CD4-positive, alpha-beta T cell treated with Interleukin-10 for 1 hour (primary cell): ENCODE measurements at regions not wholly inside any gene's neighbourhood (a gene's known extent, or its start where the extent isn't known, plus 50 kb on each side); places are given as distances from the start of the nearest gene placed in this dataset.
A peak's percentile ranks its signal among the peaks of the same experiment; 100 is the strongest.
"Not testable (repeated sequence)": the region's sequence is repeated elsewhere in the genome, so short reads cannot be mapped to it uniquely, and the experiment has no call there.

Experiments used
- DNase-seq: peaks from one replicate; pipeline ENCODE4 v3.0.0-alpha.2; 2020

DNA sequence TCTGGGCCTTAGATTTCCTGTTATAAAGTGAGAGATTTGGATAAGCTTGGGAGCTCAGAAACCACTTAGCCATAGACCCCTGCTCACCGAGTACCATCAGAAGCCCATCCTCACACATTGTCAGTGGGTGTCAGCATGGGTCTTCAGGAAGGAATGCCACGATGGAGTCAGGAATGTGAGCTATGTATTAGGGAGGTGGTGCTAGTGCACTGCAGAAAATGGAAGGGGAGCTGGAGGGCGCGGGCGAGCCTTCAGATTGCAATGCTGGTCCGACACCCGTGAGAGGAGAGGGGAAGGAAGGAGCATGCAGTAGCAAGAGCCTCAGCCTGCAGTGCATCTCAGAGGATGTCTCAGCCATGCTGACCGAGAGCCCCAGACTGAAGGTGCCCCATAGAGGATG is 294.5 kb downstream of the FOXL1 start:
- DNase-seq, result no peak

DNA sequence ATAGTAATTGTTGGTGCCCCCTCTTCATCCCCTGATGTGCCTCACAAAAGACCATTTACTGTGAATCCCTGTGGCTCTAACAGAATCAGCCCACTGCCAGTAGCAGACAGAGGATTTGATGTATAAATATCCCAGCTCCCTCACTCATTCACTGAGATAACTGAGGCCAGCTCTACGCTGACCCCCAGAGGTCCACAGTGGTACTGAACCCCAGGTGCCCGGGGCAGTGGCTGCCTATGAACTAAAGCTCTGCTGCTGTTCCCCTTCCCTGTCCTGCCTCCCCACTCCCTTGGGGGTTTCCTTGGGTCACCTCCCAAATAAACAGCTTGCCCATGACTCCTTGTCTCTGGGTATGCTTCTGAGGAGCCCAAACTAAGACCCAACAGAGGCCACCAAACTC is 295.8 kb downstream of the FOXL1 start:
- DNase-seq, result peak; percentile 4

DNA sequence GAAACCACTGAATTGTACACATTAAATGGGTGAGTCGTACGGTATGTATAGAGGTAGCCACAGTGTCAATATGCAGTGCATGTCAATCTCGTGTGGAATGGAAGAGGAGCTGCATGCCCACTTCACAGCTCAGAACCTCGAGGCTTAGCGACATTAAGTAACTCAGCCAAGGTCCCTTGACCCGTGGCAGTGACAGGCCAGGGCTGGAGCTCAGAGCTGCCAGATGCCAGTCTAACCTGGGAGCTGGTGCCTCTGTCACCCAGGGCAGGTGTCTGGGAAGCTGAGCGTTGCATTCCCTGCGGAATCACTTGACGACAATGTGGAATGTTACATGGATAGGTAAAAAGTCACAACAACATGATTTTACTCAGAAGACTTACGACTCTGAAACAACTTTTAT is 298.1 kb downstream of the FOXL1 start:
- DNase-seq, result no peak

DNA sequence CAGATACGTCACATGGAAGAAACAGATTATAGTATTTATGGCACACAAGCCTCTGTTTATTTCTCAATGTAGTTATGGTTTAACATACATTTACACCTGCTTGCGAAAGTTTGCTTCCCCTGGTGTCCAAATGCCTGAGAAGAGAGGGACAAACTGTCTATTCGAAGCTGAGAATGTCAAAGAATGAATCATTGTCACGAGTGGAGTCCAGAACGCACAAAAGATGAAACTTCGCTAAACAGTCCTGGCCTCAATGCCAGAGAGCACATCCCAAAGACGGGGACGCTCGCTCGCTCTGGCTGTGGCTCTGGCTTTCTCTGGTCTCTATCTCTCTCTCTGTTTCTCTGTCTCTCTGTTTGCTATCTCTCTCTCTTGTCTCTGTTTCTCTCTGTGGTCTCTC is 298.8 kb downstream of the FOXL1 start:
- no peak for DNase-seq

DNA sequence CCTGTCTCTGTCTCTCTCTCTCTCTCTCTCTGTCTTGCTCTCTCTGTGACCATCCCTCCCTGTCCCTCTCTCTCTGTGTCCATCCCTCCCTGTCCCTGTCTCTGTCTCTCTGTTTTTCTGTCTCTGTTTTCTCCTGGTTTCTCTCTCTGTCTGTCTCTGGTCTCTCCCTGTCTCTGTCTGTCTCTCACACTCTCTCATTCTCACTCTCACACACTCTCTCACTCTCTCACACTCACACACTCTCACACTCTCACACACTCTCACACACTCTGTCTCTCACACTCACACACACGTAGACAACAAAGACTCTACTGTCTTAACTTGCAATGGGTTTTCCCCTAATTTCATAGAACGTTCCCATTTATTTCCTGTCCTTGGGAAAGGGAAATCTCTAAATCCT is 299.5 kb downstream of the FOXL1 start:
- DNase-seq, result no peak

DNA sequence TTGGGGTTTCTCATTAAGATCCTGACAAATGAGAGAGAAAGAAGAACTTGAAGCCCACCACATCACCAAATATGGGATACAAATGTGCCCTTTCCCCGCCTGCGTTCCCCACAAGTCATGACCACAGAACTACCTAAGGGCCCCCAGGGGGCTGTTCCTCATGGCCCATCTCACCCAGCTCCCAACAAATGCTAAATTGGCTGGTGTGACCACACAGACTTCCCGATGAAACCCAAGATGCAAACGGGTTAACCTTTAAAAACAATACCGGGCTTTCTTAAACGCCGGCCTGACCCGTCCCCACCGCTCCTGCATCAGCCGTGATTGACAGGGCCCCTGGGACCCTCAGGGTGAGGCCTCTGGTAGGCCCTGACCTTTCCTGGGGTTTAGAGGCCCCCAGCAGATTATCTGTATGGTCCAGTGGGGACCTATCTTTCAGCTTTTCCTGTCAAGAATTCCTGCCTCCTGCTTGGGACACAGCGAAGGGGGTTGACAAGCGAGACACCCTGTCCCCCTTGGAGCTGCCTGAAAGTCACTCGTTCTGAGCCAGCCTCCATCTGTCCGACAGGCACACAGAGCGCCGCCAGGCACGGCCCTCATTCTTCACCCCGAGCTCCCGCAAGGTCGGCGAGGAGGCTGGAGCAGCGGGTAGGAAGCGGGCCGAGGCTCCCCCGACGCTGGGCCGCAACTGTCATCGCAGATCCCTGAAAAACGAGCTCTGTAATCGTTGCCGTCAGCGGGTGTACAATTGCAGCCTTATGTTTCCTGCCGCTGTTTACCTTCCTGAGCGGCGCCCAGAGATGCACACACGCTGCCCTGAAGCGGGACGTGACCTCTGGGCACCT is 300.1 kb downstream of the FOXL1 start:
- DNase-seq, result no peak

DNA sequence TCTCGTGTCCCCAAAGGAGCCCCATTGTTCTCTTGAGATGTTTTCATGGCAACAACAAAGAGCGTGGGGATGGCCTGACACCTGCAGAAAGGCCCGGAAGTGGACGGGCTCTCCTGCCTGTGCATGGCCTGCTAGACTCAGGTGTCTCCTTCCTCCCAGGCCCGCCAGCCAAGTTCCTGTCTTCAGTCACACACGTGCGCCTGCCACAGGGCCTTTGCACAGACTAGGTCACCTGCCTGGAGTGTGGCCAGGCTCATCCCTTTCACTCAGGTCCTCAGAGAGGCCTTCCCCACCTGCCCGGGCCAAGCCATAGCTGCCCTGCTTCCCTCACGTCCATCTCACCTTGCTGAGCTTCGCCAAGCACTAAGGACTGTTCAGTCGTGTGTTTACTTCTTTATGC is 300.9 kb downstream of the FOXL1 start:
- no peak for DNase-seq

DNA sequence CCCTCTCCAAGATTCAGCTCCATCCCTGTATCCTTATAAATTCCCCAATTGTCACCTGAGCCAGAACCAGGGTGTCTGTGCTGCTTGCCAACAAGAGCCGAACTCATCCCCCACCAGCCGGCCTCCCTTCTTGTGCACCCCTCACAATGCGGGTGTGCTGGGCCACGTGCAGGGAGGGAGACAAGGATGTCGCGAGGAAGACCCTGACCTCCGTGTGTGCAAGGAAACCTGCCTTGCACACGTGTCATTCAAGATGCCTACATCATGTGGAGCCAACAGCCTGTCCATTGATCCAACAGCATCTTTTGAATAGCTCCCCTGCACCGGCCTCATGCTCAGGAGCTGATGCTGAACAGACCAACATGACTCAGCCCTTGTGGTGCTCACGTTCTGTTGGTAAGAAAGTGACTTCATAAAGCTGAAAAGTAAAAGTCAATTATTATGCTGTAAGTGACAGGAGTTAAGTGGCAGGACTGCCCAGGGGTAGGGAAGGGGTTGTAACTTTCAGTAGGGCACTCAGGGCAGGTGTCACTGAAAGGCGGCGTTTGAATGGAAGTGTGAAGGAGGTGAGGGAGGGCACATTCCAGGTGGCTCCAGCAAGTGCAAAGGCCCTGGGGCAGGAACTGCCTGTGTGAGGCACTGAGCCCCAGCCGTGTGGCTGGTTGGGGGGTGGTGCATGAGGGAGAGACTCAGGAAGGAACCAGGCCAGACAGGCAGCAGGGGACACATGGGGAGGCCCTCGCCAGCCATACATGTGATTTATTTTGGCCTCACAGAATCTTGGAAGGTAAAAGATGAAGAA is 302.2 kb downstream of the FOXL1 start:
- DNase-seq, result no peak

DNA sequence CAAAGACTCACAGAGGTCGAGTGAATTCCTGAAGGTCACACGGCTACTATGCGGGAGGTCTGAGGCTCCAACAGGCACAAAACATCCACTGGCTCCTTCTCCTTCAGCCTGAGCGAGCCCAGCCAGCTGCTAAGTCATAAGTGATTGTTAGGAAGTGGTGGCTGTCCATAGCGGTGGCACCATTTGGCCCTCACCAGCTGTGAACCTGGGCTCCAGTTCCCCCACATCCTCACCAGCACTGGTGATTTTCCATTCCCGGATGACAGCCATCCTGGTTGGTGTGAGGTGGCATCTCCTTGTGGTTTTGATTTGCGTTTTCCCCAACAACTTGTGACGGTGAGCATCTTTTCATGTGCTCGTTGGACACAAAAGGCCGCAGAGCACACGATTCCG is 302.8 kb downstream of the FOXL1 start:
- no peak for DNase-seq

DNA sequence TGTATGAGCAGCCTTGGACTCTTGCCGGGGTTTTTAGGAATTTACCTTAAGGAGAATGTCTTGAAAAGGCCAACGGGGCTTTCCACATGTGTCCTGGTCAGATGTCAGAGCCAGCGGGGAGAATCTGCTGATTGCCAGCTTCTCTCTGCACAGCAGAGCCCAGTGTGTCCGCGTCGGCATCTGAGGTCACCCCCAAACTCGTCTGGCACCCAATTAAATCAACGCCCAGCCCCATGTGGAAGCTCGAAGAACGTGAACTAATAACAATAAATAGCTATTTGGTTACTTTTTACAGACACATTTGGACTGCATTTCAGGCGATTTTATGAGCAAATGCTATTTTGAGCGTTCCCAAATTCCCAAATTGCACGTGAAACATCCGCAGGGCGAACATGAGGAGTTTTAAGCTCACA is 303.5 kb downstream of the FOXL1 start:
- no peak for DNase-seq

DNA sequence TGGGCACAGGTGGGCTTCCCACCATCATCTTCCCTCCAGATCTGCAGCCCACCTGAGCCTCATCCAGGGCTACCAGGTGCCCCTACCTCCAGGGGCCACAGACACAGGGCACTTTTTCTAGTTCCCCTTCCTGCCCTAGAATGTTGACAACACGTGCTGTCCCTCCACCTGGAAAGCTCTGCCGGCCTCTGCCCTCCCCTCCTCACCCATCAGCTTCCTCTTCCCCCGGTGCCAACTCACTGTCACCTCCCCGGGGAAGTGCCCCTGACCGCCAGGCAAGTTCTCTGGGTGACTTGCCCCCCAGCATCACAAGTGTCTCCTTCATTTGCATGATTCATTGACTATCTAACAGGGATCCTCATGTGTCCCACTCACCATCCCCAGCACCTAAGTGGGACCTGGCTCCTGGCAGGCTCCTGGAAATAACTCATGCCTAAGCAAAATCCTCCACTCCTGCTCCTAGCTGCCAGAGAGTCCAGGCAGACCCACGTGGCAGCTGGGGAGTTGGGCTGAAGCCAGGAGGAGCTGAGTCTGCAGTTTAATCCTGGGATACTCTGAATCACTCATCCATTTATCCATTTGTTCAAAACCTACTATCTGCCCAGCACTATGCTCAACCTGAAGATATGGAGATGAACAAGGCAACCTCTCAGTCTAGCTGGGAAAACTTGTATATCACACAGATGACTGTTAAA is 304.4 kb downstream of the FOXL1 start:
- DNase-seq, result no peak

DNA sequence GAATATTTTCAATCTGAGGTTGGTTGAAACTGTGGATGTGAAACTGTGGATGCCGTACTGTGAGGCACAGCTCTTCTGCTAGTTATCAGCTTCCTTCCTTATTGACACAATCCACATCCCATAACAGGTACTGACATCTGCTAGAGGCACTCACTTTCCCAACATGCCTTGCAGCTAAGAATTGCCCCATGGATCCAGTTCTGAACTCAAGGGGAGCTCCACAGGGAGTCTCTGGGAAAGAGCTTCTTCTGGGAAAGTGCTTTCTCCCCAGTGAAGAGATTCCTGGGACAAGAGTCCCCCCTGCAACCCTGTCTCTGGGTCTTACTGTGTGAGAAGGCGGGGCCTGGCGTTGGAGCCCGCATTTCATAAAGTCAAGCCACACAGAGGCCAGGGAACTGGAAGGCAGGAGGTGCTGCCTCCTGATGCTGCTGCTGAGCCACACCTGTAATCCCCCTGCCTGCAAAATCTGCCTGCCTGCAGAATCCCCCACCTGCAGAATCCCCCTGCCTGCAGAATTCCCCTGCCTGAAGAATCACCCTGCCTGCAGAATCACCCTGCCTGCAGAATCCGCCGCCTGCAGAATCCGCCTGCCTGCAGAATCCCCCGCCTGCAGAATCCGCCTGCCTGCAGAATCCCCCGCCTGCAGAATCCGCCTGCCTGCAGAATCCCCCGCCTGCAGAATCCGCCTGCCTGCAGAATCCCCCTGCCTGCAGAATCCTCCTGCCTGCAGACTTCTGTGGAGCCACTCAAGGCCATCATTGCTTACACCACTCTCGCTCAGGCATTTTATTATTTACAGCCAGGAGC is 305.4 kb downstream of the FOXL1 start:
- DNase-seq, result no peak

DNA sequence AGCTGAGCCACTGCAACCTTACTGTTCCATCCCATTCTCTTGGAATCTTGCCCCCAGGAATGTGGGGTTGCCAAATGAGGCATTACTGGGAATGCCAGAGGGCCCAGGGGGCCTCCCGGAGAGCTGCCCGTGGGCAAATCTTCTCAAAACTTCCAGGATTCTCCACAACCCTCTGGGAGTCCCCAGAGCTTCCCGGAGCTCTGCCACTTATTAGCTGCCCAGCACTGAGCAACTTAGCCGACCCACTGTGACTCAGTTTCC is 306.0 kb downstream of the FOXL1 start:
- DNase-seq, result no peak

DNA sequence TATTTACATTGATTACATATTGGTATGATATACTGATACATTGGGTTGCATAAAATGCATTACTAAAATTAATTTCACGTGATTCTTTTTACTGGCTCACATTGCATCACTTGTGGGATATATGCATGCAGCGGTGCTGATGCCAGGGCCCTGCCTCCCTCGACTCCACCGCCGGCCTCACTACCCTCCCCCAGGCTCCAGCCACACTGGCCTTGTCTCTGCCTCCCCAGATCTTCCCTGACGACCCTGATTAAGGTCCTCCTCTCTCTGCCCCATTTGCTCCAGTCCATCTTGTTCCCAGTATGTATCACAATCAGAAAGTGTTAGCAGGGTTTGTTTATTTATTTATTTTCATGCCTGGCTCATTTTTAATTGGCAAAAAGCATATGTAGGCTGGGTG is 306.8 kb downstream of the FOXL1 start:
- DNase-seq, result no peak

DNA sequence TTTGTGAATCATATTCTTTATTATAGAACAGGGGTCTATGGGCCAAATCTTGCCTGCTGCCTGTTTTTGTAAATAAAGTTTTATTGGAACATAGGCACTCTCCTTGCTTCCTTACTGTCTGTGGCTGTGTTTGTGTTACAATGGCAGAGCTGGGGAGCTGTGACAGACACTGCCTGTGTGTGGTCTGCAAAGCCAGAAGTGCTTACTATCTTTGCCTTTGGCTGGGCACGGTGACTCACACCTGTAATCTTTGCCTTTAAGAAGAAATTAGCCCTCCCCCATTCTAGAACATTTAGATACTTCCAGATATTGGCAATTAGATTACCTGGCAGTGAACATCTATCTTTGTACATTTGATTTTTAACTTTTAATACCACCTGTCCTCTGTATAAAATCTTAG is 308.3 kb downstream of the FOXL1 start:
- no peak for DNase-seq

DNA sequence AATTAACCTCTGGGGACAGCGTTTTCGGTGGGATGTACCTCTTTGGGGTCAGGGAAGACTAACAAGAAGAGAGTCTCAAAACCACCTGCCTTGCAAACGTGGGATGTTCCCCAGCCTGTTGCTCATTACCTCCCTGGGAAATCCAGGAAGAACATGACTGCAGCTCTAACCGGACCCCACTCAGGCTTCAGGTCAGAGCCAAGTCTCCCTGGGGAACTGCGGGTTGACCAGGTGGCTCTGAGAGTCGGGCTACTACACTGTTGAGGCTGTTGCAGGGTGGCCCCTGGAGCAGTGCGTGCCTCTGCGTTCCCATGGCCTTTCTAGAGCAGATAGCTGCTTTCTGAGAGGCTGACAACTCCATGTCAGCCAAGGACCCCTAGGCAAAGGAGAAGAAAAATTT is 309.1 kb downstream of the FOXL1 start:
- DNase-seq, result no peak

DNA sequence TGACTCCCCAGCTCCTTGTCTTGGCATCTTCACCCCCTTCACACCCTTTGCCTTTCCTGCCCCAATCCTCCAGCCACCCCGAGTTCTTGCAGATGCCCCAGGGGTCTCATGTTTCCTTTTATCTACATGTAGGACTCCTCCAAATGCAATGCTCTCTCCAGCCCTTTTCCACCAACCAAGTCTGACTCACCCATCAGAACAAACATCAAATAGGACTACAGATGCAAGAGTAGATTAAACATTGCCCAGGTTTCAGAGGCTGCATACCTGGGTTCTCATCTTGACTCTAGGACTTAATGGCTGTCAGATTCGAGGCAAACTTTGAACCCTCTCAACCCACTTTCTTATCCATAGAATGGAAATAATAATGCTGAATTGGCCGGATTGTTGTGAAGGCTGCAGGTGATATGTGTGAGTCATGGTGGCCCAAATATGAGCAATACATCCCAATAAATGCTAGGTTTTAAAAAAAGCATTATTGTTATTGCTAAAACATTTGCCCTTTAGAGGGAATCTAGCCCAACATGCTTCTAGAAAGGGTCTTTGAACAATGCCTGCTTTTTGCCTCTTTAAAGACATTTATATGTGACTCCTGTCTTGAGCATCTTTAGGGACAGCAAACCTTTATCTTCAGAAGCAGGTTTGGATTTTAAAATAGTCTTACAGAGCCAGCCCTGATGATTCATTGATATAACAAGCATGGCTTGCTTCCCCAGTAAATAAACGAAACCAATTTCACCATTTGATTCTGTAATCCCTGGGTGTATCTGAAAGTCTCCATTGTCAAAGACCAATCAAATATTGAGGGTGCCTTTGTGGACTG is 310.1 kb downstream of the FOXL1 start:
- DNase-seq, result no peak

DNA sequence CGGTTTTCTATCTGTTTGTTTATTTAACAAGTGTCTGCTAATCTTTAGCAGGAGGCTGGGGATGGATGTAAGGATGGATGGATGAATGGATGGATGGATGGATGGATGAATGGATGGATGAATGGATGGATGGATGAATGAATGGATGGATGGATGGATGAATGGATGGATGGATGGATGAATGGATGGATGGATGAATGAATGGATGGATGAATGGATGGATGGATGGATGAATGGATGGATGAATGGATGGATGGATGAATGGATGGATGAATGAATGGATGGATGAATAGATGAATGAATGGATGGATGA is 310.7 kb downstream of the FOXL1 start:
- not testable (repeated sequence) for DNase-seq

DNA sequence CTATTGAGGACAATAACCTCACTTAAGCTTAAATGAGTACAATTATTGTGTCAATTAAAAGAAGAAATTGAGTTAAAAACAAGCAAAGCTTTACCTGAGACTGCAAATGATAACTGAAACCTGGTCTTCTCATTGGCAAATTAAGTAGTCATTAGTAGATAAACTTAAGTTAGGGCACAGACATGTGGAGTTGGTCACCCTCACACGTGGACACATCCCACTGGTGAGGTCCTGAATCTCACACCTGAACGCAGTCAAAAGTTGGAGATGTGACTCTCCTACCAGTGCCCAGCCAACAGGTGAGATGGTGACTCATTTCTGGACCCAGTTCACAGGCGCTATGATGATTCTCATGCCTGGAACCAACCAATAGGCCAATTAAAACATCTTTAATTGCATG is 311.6 kb downstream of the FOXL1 start:
- DNase-seq, result no peak

DNA sequence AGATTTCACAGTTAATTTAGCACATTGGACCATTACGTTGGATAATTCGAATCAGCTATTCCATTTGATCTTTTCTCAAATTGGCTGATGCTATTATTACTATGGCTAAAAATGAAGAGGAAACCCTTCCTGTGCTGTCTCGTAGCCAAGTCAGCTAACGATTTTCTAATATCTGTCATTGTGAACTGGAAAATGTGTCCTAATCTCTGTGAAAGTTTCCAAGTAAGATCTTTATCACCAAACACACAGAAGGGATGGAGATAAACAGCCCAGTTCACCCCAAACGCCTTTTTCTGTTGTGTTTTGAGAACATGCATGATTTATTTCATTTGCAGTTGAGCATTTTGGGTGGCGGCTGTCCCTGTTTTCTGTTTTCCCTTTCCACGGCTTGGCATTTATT is 312.8 kb downstream of the FOXL1 start:
- no peak for DNase-seq

DNA sequence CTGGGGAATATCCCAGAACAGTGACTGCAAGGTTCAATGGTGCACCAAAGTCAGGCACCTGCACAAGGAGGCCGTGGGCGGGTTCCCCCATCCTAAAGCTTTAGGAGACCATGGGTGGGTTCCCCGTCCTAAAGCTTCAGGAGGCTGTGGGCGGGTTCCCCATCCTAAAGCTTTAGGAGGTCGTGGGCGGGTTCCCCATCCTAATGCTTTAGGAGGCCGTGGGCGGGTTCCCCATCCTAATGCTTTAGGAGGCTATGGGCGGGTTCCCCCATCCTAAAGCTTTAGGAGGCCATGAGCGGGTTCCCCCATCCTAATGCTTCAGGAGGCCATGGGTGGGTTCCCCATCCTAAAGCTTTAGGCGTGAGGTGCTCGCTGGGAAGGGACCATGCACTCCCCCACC is 313.3 kb downstream of the FOXL1 start:
- DNase-seq, result no peak

DNA sequence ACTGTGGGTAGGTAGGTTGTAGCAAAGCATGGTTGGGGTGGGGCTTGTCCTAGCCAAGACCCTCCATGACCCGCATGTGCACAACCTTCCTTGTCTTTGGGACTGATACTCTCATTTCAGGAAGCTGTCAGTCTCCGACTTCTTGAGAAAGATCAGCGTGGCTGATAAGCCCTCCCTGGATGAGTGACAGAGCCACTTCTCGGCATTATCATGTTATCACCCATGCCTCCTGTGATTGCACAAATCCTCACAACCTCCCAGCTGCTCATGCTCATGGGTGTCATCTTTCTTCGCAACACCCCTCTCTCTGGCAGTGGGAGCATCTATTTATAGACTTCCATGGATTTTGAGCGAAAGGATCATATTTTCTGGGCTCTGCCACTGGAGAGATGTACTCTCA is 314.2 kb downstream of the FOXL1 start:
- DNase-seq, result no peak

DNA sequence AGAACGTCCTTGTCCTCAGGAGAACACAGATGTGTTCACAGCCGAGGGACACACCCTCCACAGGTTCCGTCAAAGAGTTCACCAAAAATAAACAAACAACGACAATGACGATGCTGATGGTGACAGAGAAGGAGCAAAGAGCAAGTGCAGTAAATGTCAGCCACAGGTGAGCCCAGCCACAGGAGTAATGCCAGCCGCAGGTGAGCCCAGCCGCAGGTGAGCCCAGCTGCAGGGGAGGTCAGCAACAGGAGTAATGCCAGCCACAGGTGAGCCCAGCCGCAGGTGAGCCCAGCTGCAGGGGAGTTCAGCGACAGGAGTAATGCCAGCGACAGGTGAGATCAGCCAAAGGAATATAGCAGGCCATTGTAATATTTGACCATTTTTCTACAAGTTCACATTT is 315.2 kb downstream of the FOXL1 start:
- no peak for DNase-seq
